ENCODE measurements at regions not wholly inside any gene's neighbourhood (a gene's known extent, or its start where the extent isn't known, plus 50 kb on each side); places are given as distances from the start of the nearest gene placed in this dataset.
"Not testable (repeated sequence)": the region's sequence is repeated elsewhere in the genome, so short reads cannot be mapped to it uniquely, and the experiment has no call there.

GRCh38 chr10:34037499-34037898 is 703.0 kb upstream of the NRP1 start (continued):
- no peak for TF ChIP-seq ATF2 (IDR thresholded peaks at IDR 0.05; ENCODE audit: low read length)
- no peak for TF ChIP-seq BRCA1 (IDR thresholded peaks at IDR 0.05; ENCODE audit: low read depth, low read length)
- TF ChIP-seq FOSL1 (IDR thresholded peaks at IDR 0.05; ENCODE audit: insufficient read depth, low read depth, low read length): no peak

- H3K23ac ChIP-seq (ENCODE audit: insufficient read length); H3K36me3 ChIP-seq (ENCODE audit: control insufficient read depth in 2 of 4, insufficient read depth in 4 of 4, low read length in 3 of 4); H3K14ac ChIP-seq (ENCODE audit: insufficient read length); H2AFZ ChIP-seq (ENCODE audit: low read length); H4K8ac ChIP-seq (ENCODE audit: extremely low read depth, insufficient read depth, low read length); H3K4me3 ChIP-seq (ENCODE audit: extremely low read depth in 1 of 4, insufficient read depth in 2 of 4, low read depth in 3 of 4, low read length in 4 of 4); H3K23me2 ChIP-seq (ENCODE audit: low read depth, low read length); H3K79me2 ChIP-seq (ENCODE audit: control insufficient read depth in 1 of 2, insufficient read depth in 2 of 2, low read length in 2 of 2); H4K91ac ChIP-seq (replicated peaks; ENCODE audit: insufficient read length, low read length); H2BK120ac ChIP-seq (replicated peaks; ENCODE audit: low read depth, low read length); DNase-seq (ENCODE audit: low read depth in 1 of 2, low spot score in 2 of 2); POLR2A ChIA-PET (ENCODE audit: partially characterized antibody); FAIRE-seq; H2BK20ac ChIP-seq (ENCODE audit: low read length); H3K9ac ChIP-seq (replicated peaks in 1 of 4; ENCODE audit: extremely low read depth in 1 of 4, low read depth in 3 of 4, low read length in 3 of 4); H4K20me1 ChIP-seq (replicated peaks in 1 of 2; ENCODE audit: control insufficient read depth in 1 of 2, insufficient read depth in 2 of 2, low read length in 2 of 2); H3K4ac ChIP-seq (replicated peaks; ENCODE audit: insufficient read length, low read depth, low read length); H4K5ac ChIP-seq (ENCODE audit: insufficient read length, low read depth, low read length); H3K27ac ChIP-seq (ENCODE audit: low read depth, low read length); H2BK12ac ChIP-seq (ENCODE audit: low read depth, low read length); H3K4me1 ChIP-seq (replicated peaks in 1 of 4; ENCODE audit: control insufficient read depth in 3 of 4, insufficient read depth in 4 of 4, low read length in 3 of 4); H3K79me1 ChIP-seq (ENCODE audit: low read depth, low read length); H3K18ac ChIP-seq (ENCODE audit: extremely low read depth, low read length); H2BK5ac ChIP-seq (ENCODE audit: low read depth, low read length); H3K56ac ChIP-seq (replicated peaks; ENCODE audit: insufficient read length, low read depth, low read length); H2BK15ac ChIP-seq (ENCODE audit: low read length); H2AK5ac ChIP-seq (ENCODE audit: low read depth, low read length); H3K4me2 ChIP-seq (ENCODE audit: insufficient read depth in 1 of 2, low read depth in 2 of 2, low read length in 2 of 2); H3K27me3 ChIP-seq (replicated peaks in 1 of 4; ENCODE audit: control insufficient read depth in 3 of 4, extremely low read depth in 1 of 4, insufficient read depth in 3 of 4, low read length in 3 of 4); H3K9me3 ChIP-seq (ENCODE audit: insufficient read depth in 2 of 2, low read depth in 1 of 2, low read length in 1 of 2): not testable (repeated sequence)
- WGBS, 2 experiments (ENCODE audit: extremely low coverage in 1 of 2, insufficient coverage in 1 of 2, insufficient read length in 1 of 2, insufficient replicate concordance in 2 of 2, low coverage in 1 of 2, low lambda C conversion rate in 2 of 2, missing lambda C conversion rate in 1 of 2): 95% methylated on average over 22 of the region's 29 CpGs; no CpG with 5 or more reads in 1 of the 2 experiments
- CTCF ChIA-PET (ENCODE audit: partially characterized antibody): interaction anchor here (0.9 to 2.9 kb wide), 4 partner anchors 10 to 19 kb away, joined by 6 to 13 read pairs (median 9); no protein-coding TSS in a partner anchor
Measured at GRCh38 chr10:34035241-34035790, 700.8 kb upstream of the NRP1 start.

Data from H1 (cell line).